GM10266 (cell line): ENCODE measurements at regions not wholly inside any gene's neighbourhood (a gene's known extent, or its start where the extent isn't known, plus 50 kb on each side); places are given as distances from the start of the nearest gene placed in this dataset.
A peak's percentile ranks its signal among the peaks of the same experiment; 100 is the strongest.
"Not testable (repeated sequence)": the region's sequence is repeated elsewhere in the genome, so short reads cannot be mapped to it uniquely, and the experiment has no call there.

ENCODE experiments used
- DNase-seq: peaks from one replicate; pipeline ENCODE4 v3.0.0; 2012; ENCODE audit errors: extremely low spot score
- CTCF ChIP-seq: IDR thresholded peaks from 2 replicates; pipeline ENCODE4 v1.5.1; 2012; ENCODE audit warnings: mild to moderate bottlenecking, low read depth; ENCODE audit not compliant: control insufficient read depth, insufficient read depth; ENCODE audit errors: missing control alignments

- TF ChIP-seq CTCF, result no peak
- no peak for DNase-seq
Measured at GRCh38 chr12:96101806-96102205, 66.4 kb upstream of the LTA4H start.

DNA sequence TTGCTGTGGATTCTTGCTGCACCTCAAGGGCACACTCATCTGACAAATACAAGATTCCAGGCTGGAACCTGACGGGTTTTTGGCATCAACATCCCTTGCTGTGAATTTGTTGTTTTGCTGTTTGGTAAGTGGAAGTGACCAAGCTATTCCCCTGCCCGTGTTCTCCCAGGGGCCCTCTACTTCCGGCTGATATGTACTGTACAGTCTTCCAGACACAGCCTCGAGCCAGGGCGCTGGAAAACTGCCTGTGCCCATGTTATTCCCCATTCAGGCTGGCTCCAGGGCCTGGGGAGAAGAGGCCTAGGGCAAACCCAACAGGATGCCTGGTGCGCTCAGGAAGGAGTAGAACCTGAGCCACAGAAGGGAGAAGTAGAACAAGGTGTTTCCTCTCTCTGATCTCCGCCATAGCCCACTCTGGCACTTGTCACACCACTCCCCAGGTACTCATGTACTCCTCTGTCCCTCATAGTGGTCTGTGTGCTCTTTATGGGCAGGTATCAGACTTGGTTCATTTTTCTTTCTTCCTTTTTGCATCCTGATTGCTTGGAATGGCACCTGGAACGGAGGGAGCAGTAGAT is 67.8 kb upstream of the LTA4H start:
- no peak for DNase-seq
- TF ChIP-seq CTCF, result no peak

GRCh38 chr12:96104566-96104965 is 69.2 kb upstream of the LTA4H start:
- TF ChIP-seq CTCF, result no peak

DNA sequence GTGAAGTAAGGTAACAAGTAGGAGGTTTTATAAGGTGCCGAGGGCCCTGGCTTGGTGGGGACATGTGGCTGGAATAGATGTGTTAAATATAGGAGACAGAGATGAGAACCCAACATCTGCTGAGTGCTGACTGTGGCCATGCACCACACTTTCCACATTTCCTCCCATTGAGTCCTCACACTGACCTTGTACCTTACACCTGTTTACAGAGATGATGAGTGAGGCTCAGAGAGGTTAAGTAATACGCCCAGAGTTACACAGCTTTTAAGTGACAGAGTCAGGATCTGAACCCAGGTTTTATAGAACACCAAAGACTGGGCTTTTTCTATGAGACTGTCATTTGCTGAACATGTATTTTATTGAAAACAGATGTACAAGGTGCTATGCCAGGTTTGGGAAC is 70.8 kb upstream of the LTA4H start:
- DNase-seq, result no peak
- TF ChIP-seq CTCF, result no peak

More at GRCh38 chr12:96104566-96104965, 69.2 kb upstream of the LTA4H start:
- no peak for DNase-seq

GRCh38 chr12:96107236-96107635 is 71.8 kb upstream of the LTA4H start:
- TF ChIP-seq CTCF, result no peak
- DNase-seq, result no peak

GRCh38 chr12:96108321-96108720 is 72.9 kb upstream of the LTA4H start:
- TF ChIP-seq CTCF, result no peak
- peak; percentile 30 for DNase-seq

- DNase-seq, result not testable (repeated sequence)
Measured at GRCh38 chr12:96108941-96109340, 73.6 kb upstream of the LTA4H start.

- no peak for DNase-seq
- TF ChIP-seq CTCF, result no peak
Measured at GRCh38 chr12:96112733-96113132, 77.3 kb upstream of the LTA4H start.
